GM23338 (cell line): ENCODE measurements at regions not wholly inside any gene's neighbourhood (a gene's known extent, or its start where the extent isn't known, plus 50 kb on each side); places are given as distances from the start of the nearest gene placed in this dataset.
A peak's percentile ranks its signal among the peaks of the same experiment; 100 is the strongest.

Experiments used
- ATAC-seq: fragments of 200-7000 bp; cut with Tn5 transposase; 3 replicates; pipeline ENCODE4 v1.9.1; 2020
- DNase-seq: peaks from one replicate; pipeline ENCODE4 v3.0.0-alpha.2; 2015; ENCODE audit warnings: low spot score
- H2AFZ ChIP-seq: fragments of 200-600 bp; sonication (generic); 2 replicates; pipeline ENCODE4 v1.8.0; 2016; ENCODE audit warnings: antibody characterized with exemption, mild to moderate bottlenecking, moderate library complexity
- H3F3A ChIP-seq: fragments of 200-600 bp; sonication (generic); replicated peaks from 2 replicates; pipeline ENCODE4 v1.8.0; 2017; ENCODE audit warnings: antibody characterized with exemption, mixed run types, low read depth
- H3K27ac ChIP-seq: fragments of 200-600 bp; sonication (generic); 2 replicates; pipeline ENCODE4 v1.6.1; 2016; ENCODE audit warnings: low read depth
- H3K27me3 ChIP-seq: fragments of 200-600 bp; sonication (generic); 2 replicates; pipeline ENCODE4 v1.8.0; 2016; ENCODE audit warnings: mild to moderate bottlenecking, mixed run types, moderate library complexity; ENCODE audit not compliant: insufficient read depth
- H3K36me3 ChIP-seq: fragments of 200-600 bp; sonication (generic); 2 replicates; pipeline ENCODE4 v1.8.0; 2016; ENCODE audit warnings: mild to moderate bottlenecking; ENCODE audit not compliant: insufficient read depth
- H3K4me1 ChIP-seq: fragments of 200-600 bp; sonication (generic); 2 replicates; pipeline ENCODE4 v1.8.0; 2016; ENCODE audit warnings: mild to moderate bottlenecking, moderate library complexity; ENCODE audit not compliant: insufficient read depth
- H3K4me2 ChIP-seq: fragments of 200-600 bp; sonication (generic); 2 replicates; pipeline ENCODE4 v1.7.1; 2017; ENCODE audit warnings: mixed run types
- H3K4me3 ChIP-seq: fragments of 200-600 bp; sonication (generic); 2 replicates; pipeline ENCODE4 v1.6.1; 2016; ENCODE audit warnings: mixed run types
- H3K79me2 ChIP-seq: fragments of 200-600 bp; sonication (generic); replicated peaks from 2 replicates; pipeline ENCODE4 v1.8.0; 2017; ENCODE audit warnings: mild to moderate bottlenecking; ENCODE audit not compliant: insufficient read depth
- H3K9me2 ChIP-seq: fragments of 200-600 bp; sonication (generic); 2 replicates; pipeline ENCODE4 v1.8.0; 2017; ENCODE audit not compliant: insufficient read depth
- H4K20me1 ChIP-seq: fragments of 200-600 bp; sonication (generic); replicated peaks from 2 replicates; pipeline ENCODE4 v1.8.0; 2017; ENCODE audit warnings: mild to moderate bottlenecking; ENCODE audit not compliant: insufficient read depth
- H3K27ac Mint-ChIP-seq: 2 replicates; pipeline ENCODE4 v1.8.0; 2020; ENCODE audit warnings: inconsistent platforms, mild to moderate bottlenecking, moderate library complexity, mixed read lengths
- H3K27me3 Mint-ChIP-seq: 3 replicates; pipeline ENCODE4 v1.8.0; 2022; ENCODE audit warnings: low read depth, mild to moderate bottlenecking, moderate library complexity, mixed read lengths, inconsistent platforms; ENCODE audit not compliant: insufficient read depth, poor library complexity
- H3K36me3 Mint-ChIP-seq: 3 replicates; pipeline ENCODE4 v1.8.0; 2021; ENCODE audit warnings: low read depth, mild to moderate bottlenecking, inconsistent platforms, moderate library complexity, mixed read lengths
- H3K4me1 Mint-ChIP-seq: 3 replicates; pipeline ENCODE4 v1.8.0; 2020; ENCODE audit warnings: mild to moderate bottlenecking, inconsistent platforms, mixed read lengths
- H3K4me3 Mint-ChIP-seq: 3 replicates; pipeline ENCODE4 v1.8.0; 2021; ENCODE audit warnings: moderate library complexity, mild to moderate bottlenecking, inconsistent platforms, mixed read lengths
- H3K9me3 Mint-ChIP-seq: 3 replicates; pipeline ENCODE4 v1.8.0; 2020; ENCODE audit warnings: moderate library complexity, mild to moderate bottlenecking, inconsistent platforms, mixed read lengths
- CREB1 ChIP-seq: fragments of 250-450 bp; sonication (Bioruptor Pico); IDR thresholded peaks from 2 replicates; pipeline ENCODE4 v1.5.0; 2020; ENCODE audit warnings: low read depth, mild to moderate bottlenecking, moderate library complexity
- CTCF ChIP-seq, 2 experiments: fragments of 200-600 bp in 1 of 2; sonication (generic) in 1 of 2; conservative IDR thresholded peaks; 2 replicates each; pipeline versions ENCODE4 v1.5.1 to v1.6.1; 2016 to 2017; ENCODE audit warnings: antibody characterized with exemption in 2 of 2, low read depth in 2 of 2, mild to moderate bottlenecking in 2 of 2, moderate library complexity in 1 of 2
- EZH2 ChIP-seq: fragments of 200-600 bp; sonication (generic); IDR thresholded peaks from one replicate; pipeline ENCODE4 v1.8.0; 2017; ENCODE audit warnings: antibody characterized with exemption, mild to moderate bottlenecking, low read depth; ENCODE audit not compliant: unreplicated experiment
- EZH2phosphoT487 ChIP-seq: fragments of 200-600 bp; sonication (generic); IDR thresholded peaks from one replicate; pipeline ENCODE4 v1.8.1; 2018; ENCODE audit warnings: antibody characterized with exemption; ENCODE audit not compliant: unreplicated experiment
- JUNB ChIP-seq: IDR thresholded peaks from one replicate; pipeline ENCODE4 v1.6.1; 2016; ENCODE audit warnings: antibody characterized with exemption; ENCODE audit not compliant: unreplicated experiment
- NANOG ChIP-seq: IDR thresholded peaks from 2 replicates; pipeline ENCODE4 v1.6.1; 2016; ENCODE audit warnings: antibody characterized with exemption, borderline replicate concordance
- POLR2AphosphoS5 ChIP-seq: IDR thresholded peaks from 2 replicates; pipeline ENCODE4 v1.6.1; 2016; ENCODE audit warnings: antibody characterized with exemption, low read depth
- STAT1 ChIP-seq: IDR thresholded peaks from one replicate; pipeline ENCODE4 v1.6.1; 2016; ENCODE audit warnings: antibody characterized with exemption; ENCODE audit not compliant: unreplicated experiment
- ZNF114 ChIP-seq: fragments of 250-450 bp; sonication (Bioruptor Pico); IDR thresholded peaks from 2 replicates; pipeline ENCODE4 v1.5.0; 2020; ENCODE audit warnings: mild to moderate bottlenecking, moderate library complexity
- ZNF331 ChIP-seq: fragments of 250-450 bp; sonication (Bioruptor Pico); IDR thresholded peaks from 2 replicates; pipeline ENCODE4 v1.5.0; 2020; ENCODE audit warnings: low read depth, mild to moderate bottlenecking, moderate library complexity
- TF ChIP-seq, protein P1 (sequence below): IDR thresholded peaks from 2 replicates; pipeline ENCODE4 v1.6.1; 2016; ENCODE audit warnings: antibody characterized with exemption
- TF ChIP-seq, protein P2 (sequence below): IDR thresholded peaks from one replicate; pipeline ENCODE4 v1.6.1; 2018; ENCODE audit warnings: antibody characterized with exemption; ENCODE audit not compliant: unreplicated experiment
- TF ChIP-seq, protein P3 (sequence below): fragments of 250-450 bp; sonication (Bioruptor Pico); IDR thresholded peaks from 2 replicates; pipeline ENCODE4 v1.5.0; 2020; ENCODE audit warnings: mild to moderate bottlenecking, moderate library complexity

- no peak overlapping the region for H3K4me3 Mint-ChIP-seq
Observed at GRCh38 chr2:76491503-76491902, 780.8 kb upstream of the GCFC2 start.

More at GRCh38 chr2:76491503-76491902, 780.8 kb upstream of the GCFC2 start:
- no peaks in the 10 kb centered on the region for H3K9me3 Mint-ChIP-seq
- Histone ChIP-seq H3K27me3 (no peaks in the 10 kb centered on the region), H3K27ac (no peak overlapping the region), H3K36me3 (no peaks in the 10 kb centered on the region), H3K79me2 (no peaks in the 10 kb centered on the region), H2AFZ (peak overlapping the region; percentile 44; the same call in 1 of the 2 replicates), H3K9me2 (no peaks in the 10 kb centered on the region), H3K4me1 (no peaks in the 10 kb centered on the region), H4K20me1 (no peaks in the 10 kb centered on the region), H3K4me3 (no peak overlapping the region), H3K4me2 (no peak overlapping the region), H3F3A (no peaks in the 10 kb centered on the region)
- H3K27ac Mint-ChIP-seq: no peak overlapping the region
- H3K27me3 Mint-ChIP-seq: no peaks in the 10 kb centered on the region
- H3K4me1 Mint-ChIP-seq: no peaks in the 10 kb centered on the region
- H3K36me3 Mint-ChIP-seq: no peaks in the 10 kb centered on the region
- ATAC-seq (no peak), DNase-seq (no peak)
- no peak for TF ChIP-seq JUNB
- no peak for TF ChIP-seq CREB1 (CRISPR knock-in tag)
- TF ChIP-seq EZH2: no peak
- TF ChIP-seq, protein P1, sequence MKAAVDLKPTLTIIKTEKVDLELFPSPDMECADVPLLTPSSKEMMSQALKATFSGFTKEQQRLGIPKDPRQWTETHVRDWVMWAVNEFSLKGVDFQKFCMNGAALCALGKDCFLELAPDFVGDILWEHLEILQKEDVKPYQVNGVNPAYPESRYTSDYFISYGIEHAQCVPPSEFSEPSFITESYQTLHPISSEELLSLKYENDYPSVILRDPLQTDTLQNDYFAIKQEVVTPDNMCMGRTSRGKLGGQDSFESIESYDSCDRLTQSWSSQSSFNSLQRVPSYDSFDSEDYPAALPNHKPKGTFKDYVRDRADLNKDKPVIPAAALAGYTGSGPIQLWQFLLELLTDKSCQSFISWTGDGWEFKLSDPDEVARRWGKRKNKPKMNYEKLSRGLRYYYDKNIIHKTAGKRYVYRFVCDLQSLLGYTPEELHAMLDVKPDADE: no peak
- TF ChIP-seq, protein P2, sequence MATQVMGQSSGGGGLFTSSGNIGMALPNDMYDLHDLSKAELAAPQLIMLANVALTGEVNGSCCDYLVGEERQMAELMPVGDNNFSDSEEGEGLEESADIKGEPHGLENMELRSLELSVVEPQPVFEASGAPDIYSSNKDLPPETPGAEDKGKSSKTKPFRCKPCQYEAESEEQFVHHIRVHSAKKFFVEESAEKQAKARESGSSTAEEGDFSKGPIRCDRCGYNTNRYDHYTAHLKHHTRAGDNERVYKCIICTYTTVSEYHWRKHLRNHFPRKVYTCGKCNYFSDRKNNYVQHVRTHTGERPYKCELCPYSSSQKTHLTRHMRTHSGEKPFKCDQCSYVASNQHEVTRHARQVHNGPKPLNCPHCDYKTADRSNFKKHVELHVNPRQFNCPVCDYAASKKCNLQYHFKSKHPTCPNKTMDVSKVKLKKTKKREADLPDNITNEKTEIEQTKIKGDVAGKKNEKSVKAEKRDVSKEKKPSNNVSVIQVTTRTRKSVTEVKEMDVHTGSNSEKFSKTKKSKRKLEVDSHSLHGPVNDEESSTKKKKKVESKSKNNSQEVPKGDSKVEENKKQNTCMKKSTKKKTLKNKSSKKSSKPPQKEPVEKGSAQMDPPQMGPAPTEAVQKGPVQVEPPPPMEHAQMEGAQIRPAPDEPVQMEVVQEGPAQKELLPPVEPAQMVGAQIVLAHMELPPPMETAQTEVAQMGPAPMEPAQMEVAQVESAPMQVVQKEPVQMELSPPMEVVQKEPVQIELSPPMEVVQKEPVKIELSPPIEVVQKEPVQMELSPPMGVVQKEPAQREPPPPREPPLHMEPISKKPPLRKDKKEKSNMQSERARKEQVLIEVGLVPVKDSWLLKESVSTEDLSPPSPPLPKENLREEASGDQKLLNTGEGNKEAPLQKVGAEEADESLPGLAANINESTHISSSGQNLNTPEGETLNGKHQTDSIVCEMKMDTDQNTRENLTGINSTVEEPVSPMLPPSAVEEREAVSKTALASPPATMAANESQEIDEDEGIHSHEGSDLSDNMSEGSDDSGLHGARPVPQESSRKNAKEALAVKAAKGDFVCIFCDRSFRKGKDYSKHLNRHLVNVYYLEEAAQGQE: no peak
- no peak for TF ChIP-seq ZNF331 (CRISPR knock-in tag)
- no peak for TF ChIP-seq STAT1
- TF ChIP-seq ZNF114 (CRISPR knock-in tag): no peak
- no peak for TF ChIP-seq NANOG
- no peak for TF ChIP-seq EZH2phosphoT487
- TF ChIP-seq CTCF (conservative IDR thresholded peaks at IDR 0.05; ENCODE audit: low read depth in 2 of 2): no peak
- TF ChIP-seq, protein P3, sequence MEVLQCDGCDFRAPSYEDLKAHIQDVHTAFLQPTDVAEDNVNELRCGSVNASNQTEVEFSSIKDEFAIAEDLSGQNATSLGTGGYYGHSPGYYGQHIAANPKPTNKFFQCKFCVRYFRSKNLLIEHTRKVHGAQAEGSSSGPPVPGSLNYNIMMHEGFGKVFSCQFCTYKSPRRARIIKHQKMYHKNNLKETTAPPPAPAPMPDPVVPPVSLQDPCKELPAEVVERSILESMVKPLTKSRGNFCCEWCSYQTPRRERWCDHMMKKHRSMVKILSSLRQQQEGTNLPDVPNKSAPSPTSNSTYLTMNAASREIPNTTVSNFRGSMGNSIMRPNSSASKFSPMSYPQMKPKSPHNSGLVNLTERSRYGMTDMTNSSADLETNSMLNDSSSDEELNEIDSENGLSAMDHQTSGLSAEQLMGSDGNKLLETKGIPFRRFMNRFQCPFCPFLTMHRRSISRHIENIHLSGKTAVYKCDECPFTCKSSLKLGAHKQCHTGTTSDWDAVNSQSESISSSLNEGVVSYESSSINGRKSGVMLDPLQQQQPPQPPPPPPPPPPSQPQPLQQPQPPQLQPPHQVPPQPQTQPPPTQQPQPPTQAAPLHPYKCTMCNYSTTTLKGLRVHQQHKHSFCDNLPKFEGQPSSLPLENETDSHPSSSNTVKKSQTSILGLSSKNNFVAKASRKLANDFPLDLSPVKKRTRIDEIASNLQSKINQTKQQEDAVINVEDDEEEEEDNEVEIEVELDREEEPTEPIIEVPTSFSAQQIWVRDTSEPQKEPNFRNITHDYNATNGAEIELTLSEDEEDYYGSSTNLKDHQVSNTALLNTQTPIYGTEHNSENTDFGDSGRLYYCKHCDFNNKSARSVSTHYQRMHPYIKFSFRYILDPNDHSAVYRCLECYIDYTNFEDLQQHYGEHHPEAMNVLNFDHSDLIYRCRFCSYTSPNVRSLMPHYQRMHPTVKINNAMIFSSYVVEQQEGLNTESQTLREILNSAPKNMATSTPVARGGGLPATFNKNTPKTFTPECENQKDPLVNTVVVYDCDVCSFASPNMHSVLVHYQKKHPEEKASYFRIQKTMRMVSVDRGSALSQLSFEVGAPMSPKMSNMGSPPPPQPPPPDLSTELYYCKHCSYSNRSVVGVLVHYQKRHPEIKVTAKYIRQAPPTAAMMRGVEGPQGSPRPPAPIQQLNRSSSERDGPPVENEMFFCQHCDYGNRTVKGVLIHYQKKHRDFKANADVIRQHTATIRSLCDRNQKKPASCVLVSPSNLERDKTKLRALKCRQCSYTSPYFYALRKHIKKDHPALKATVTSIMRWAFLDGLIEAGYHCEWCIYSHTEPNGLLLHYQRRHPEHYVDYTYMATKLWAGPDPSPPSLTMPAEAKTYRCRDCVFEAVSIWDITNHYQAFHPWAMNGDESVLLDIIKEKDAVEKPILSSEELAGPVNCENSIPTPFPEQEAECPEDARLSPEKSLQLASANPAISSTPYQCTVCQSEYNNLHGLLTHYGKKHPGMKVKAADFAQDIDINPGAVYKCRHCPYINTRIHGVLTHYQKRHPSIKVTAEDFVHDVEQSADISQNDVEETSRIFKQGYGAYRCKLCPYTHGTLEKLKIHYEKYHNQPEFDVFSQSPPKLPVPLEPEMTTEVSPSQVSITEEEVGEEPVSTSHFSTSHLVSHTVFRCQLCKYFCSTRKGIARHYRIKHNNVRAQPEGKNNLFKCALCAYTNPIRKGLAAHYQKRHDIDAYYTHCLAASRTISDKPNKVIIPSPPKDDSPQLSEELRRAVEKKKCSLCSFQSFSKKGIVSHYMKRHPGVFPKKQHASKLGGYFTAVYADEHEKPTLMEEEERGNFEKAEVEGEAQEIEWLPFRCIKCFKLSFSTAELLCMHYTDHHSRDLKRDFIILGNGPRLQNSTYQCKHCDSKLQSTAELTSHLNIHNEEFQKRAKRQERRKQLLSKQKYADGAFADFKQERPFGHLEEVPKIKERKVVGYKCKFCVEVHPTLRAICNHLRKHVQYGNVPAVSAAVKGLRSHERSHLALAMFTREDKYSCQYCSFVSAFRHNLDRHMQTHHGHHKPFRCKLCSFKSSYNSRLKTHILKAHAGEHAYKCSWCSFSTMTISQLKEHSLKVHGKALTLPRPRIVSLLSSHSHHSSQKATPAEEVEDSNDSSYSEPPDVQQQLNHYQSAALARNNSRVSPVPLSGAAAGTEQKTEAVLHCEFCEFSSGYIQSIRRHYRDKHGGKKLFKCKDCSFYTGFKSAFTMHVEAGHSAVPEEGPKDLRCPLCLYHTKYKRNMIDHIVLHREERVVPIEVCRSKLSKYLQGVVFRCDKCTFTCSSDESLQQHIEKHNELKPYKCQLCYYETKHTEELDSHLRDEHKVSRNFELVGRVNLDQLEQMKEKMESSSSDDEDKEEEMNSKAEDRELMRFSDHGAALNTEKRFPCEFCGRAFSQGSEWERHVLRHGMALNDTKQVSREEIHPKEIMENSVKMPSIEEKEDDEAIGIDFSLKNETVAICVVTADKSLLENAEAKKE (CRISPR knock-in tag): no peak
- no peak for TF ChIP-seq POLR2AphosphoS5
